HEK293 (cell line): ENCODE measurements at regions not wholly inside any gene's neighbourhood (a gene's known extent, or its start where the extent isn't known, plus 50 kb on each side); places are given as distances from the start of the nearest gene placed in this dataset.

Experiments
- KLF8 ChIP-seq: fragments of 450-650 bp; formaldehyde crosslinking; IDR thresholded peaks from 2 replicates; pipeline ENCODE4 v1.5.1; 2016; ENCODE audit warnings: missing biosample characterization, missing genetic modification characterization
- YY1 ChIP-seq: fragments of 450-650 bp; formaldehyde crosslinking; IDR thresholded peaks from 2 replicates; pipeline ENCODE4 v1.5.1; 2018; ENCODE audit warnings: missing biosample characterization, missing genetic modification characterization
- ZNF292 ChIP-seq: fragments of 450-650 bp; formaldehyde crosslinking; IDR thresholded peaks from 2 replicates; pipeline ENCODE4 v1.5.1; 2016; ENCODE audit warnings: low read depth, missing biosample characterization, missing genetic modification characterization, borderline replicate concordance
- ZNF521 ChIP-seq: fragments of 450-650 bp; formaldehyde crosslinking; IDR thresholded peaks from 2 replicates; pipeline ENCODE4 v1.5.1; 2017; ENCODE audit warnings: missing biosample characterization, mild to moderate bottlenecking, missing genetic modification characterization
- ZNF530 ChIP-seq: fragments of 450-650 bp; formaldehyde crosslinking; IDR thresholded peaks from 2 replicates; pipeline ENCODE4 v1.5.1; 2016; ENCODE audit warnings: low read depth, missing biosample characterization, missing genetic modification characterization
- TF ChIP-seq, protein P1 (sequence below): fragments of 450-650 bp; formaldehyde crosslinking; IDR thresholded peaks from 2 replicates; pipeline ENCODE4 v1.5.1; 2016; ENCODE audit warnings: missing biosample characterization, missing genetic modification characterization
- TF ChIP-seq, protein P2 (sequence below): fragments of 450-650 bp; formaldehyde crosslinking; IDR thresholded peaks from 2 replicates; pipeline ENCODE4 v1.5.1; 2016; ENCODE audit warnings: missing biosample characterization, missing genetic modification characterization
- TF ChIP-seq, protein P3 (sequence below): fragments of 450-650 bp; formaldehyde crosslinking; IDR thresholded peaks from 2 replicates; pipeline ENCODE4 v1.5.1; 2017; ENCODE audit warnings: missing biosample characterization, missing genetic modification characterization

DNA sequence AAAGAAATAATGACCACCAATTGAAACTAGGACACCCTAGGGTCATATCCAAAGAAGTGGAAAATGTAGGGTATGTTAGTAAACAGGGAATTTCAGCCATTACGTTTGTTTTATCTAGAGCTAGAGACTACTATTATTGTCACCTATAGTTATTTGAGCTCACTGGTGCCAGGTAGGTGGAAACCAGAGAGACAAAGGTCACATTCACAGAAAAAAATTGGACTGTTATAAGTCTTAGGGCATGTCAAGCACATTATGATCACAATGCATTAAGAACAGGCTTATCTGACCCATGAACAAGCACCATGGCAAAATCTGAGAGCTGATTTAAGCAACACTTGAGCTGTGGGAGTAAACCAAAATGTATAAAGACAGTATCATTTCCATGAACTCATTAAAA lies 530.1 kb upstream of the CITED2 start:
- TF ChIP-seq ZNF292 (tag by site-specific recombination) (no peak), ZNF521 (tag by site-specific recombination) (no peak), KLF8 (tag by site-specific recombination) (no peak), YY1 (tag by site-specific recombination) (no peak), ZNF530 (tag by site-specific recombination) (no peak)
- TF ChIP-seq, protein P1, sequence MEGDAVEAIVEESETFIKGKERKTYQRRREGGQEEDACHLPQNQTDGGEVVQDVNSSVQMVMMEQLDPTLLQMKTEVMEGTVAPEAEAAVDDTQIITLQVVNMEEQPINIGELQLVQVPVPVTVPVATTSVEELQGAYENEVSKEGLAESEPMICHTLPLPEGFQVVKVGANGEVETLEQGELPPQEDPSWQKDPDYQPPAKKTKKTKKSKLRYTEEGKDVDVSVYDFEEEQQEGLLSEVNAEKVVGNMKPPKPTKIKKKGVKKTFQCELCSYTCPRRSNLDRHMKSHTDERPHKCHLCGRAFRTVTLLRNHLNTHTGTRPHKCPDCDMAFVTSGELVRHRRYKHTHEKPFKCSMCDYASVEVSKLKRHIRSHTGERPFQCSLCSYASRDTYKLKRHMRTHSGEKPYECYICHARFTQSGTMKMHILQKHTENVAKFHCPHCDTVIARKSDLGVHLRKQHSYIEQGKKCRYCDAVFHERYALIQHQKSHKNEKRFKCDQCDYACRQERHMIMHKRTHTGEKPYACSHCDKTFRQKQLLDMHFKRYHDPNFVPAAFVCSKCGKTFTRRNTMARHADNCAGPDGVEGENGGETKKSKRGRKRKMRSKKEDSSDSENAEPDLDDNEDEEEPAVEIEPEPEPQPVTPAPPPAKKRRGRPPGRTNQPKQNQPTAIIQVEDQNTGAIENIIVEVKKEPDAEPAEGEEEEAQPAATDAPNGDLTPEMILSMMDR (tag by site-specific recombination): no peak
- TF ChIP-seq, protein P2, sequence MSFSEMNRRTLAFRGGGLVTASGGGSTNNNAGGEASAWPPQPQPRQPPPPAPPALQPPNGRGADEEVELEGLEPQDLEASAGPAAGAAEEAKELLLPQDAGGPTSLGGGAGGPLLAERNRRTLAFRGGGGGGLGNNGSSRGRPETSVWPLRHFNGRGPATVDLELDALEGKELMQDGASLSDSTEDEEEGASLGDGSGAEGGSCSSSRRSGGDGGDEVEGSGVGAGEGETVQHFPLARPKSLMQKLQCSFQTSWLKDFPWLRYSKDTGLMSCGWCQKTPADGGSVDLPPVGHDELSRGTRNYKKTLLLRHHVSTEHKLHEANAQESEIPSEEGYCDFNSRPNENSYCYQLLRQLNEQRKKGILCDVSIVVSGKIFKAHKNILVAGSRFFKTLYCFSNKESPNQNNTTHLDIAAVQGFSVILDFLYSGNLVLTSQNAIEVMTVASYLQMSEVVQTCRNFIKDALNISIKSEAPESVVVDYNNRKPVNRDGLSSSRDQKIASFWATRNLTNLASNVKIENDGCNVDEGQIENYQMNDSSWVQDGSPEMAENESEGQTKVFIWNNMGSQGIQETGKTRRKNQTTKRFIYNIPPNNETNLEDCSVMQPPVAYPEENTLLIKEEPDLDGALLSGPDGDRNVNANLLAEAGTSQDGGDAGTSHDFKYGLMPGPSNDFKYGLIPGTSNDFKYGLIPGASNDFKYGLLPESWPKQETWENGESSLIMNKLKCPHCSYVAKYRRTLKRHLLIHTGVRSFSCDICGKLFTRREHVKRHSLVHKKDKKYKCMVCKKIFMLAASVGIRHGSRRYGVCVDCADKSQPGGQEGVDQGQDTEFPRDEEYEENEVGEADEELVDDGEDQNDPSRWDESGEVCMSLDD (tag by site-specific recombination): no peak
- TF ChIP-seq, protein P3, sequence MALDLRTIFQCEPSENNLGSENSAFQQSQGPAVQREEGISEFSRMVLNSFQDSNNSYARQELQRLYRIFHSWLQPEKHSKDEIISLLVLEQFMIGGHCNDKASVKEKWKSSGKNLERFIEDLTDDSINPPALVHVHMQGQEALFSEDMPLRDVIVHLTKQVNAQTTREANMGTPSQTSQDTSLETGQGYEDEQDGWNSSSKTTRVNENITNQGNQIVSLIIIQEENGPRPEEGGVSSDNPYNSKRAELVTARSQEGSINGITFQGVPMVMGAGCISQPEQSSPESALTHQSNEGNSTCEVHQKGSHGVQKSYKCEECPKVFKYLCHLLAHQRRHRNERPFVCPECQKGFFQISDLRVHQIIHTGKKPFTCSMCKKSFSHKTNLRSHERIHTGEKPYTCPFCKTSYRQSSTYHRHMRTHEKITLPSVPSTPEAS (tag by site-specific recombination): no peak
